Embryonic facial prominence (tissue), 1 donor: ENCODE measurements at regions not wholly inside any gene's neighbourhood (a gene's known extent, or its start where the extent isn't known, plus 50 kb on each side); places are given as distances from the start of the nearest gene placed in this dataset.

ENCODE experiments used
- DNase-seq: peaks from one replicate; pipeline ENCODE4 v3.0.0-alpha.2; 2016; ENCODE audit errors: extremely low spot score

DNA sequence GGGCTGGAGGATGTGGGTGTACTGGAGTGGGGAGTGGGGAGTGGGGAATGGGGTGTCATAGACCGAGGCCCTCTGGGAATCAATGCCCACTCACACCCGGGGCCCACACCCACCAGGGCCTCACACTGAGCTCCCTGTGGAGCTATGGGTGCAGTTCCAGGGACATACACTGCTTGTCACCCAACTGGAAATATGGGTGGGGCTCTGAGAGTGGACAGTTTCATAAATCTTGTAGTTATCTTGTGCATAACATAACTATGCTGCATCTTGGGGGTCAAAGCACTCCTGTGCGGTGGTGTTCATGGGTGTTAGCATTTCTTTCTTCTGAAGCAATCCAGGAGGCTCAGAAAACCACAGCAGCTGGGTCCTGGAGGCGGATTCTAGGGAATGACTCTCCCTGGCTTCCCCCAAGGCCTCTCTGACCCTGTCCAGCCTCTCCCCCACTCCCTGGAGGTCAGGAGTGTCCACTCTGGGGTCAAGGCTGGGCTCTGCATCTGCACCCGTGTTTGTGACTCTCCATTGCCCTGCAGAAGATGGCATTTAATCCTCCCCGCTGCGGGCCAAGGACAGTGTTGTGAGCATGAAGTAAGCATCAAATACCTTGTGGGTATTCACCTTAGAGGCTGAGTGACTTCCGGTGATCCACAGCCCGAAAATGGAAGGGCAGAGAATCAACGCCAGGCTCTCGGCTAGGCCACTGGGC lies 172.5 kb downstream of the CTTN start:
- no peak for DNase-seq

- DNase-seq, result no peak
Observed at GRCh38 chr11:70572974-70573260, 174.6 kb downstream of the CTTN start.

DNA sequence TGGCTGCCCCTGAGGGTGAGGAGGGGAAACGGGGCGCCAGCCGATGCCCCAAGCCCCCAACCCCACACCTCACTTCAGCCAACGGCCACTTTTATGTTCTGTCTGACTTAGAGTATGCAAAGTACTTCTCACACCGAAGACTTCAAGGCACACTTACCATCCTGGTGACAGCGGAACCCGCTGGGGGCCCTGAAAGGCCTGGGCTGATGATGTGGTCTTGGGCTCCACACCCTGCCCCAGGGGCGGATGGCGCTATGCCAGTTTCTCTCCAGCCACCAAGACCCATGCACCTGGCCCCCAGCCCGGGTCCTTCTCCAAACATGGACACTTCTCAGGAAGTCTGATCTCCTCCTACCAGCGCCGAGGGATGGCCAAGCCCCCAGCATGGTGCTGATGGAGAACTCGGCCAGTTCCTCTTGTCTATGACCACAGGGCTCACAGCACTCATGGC lies 175.4 kb downstream of the CTTN start:
- DNase-seq, result no peak

GRCh38 chr11:70574725-70575347 lies 176.5 kb downstream of the CTTN start:
- no peak for DNase-seq

DNA sequence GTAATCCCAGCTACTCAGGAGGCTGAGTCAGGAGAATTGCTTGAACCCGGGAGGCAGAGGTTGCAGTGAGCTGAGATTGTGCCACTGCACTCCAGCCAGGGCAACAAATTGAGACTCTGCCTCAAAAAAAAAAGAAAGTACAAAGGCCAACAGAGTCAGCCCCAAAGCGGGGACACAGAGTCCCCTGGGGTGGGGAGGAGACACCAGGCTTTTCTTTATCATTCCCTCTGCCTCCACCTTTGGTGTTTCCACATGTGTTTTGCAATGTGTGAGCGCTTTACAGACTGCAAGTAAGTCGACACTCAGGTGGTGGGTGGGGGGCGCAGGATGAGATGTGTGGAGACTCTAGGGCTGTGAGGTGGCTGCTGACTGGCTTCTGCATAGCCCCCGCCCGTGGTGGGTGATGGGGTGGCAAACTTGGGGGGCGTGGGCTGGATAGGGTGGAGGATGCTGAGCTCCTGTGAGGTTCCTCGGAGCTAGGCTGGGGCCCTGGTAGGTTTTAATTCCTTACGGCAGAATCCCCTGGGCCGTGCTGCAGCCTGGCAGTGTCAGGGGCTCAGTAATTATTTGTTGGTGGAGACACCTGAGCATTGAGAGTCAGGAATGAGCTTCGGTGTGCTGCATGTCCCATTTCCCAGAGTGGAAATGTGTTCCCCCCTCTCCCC lies 177.2 kb downstream of the CTTN start:
- no peak for DNase-seq

DNA sequence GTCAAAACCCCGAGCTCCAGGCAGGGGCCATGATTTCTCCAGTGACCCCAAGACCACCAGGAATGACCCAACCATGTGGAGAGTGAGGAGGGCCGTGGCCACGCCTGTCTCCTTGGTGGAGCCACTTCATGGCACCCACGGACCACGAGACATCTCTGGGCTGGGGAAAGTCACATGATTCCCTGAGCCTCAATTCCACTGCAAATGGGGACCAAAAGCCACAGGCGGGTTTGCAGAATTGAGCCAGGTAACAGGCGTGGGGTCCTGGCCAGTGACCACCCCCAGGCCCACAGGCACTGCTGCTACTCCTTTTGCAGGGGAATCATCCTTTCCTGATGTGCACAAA lies 178.9 kb downstream of the CTTN start:
- no peak for DNase-seq

DNA sequence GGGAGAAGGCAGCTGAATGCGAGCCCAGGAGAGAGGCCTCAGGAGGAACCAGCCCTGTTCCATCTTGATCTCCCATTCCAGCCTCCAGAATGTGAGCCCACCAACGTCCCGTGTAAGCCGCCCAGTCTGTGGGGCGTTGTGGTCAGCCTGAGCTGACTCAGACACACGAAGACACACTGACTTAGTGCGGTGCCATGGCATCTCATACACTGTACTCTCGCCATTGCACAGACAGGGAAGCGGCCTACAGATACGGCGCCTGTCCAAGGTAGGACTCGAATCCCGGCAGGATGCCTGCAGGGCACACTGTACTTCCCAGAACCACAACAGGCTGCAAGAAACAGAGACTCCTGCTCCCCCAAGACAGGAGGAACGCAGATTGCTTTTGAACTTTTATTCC lies 179.6 kb downstream of the CTTN start:
- no peak for DNase-seq

DNA sequence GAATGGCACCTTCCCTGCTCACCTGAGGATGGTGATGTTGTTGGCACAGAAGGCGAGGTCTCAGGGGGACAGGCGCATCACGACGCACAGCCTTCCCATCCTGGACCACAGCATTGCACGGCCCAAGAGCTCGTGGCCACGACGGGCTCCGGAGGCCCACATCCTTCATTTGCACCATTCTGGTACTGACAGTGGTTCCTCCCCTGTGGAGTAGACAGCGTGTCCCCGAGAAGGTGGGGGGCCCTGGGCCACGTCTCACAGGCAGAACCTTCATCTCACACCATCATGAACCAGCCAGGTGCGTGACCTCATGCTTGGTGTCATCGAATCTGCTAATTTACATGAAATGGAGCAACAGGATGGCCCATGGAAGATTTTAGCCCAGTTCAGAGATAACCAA lies 180.0 kb downstream of the CTTN start:
- no peak for DNase-seq

DNA sequence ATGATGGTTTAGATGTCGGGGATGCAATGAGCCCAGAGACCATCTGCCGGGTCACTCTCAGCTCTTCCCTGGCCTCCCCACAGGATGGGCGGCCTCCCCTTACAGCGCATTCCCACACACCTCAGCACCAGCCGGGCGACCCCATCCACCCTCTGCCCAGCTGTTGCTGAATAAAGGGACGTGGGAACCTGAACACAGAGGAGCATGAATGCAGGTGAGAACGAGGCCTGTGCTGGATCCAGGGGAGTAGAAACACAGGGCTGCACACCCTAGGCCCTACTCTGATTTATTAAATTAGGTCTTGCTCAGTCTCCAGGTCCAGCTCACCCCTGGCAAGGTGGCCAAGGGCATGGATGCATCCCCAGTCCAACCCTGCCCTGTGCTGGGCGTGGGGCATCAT lies 180.5 kb downstream of the CTTN start:
- no peak for DNase-seq

DNA sequence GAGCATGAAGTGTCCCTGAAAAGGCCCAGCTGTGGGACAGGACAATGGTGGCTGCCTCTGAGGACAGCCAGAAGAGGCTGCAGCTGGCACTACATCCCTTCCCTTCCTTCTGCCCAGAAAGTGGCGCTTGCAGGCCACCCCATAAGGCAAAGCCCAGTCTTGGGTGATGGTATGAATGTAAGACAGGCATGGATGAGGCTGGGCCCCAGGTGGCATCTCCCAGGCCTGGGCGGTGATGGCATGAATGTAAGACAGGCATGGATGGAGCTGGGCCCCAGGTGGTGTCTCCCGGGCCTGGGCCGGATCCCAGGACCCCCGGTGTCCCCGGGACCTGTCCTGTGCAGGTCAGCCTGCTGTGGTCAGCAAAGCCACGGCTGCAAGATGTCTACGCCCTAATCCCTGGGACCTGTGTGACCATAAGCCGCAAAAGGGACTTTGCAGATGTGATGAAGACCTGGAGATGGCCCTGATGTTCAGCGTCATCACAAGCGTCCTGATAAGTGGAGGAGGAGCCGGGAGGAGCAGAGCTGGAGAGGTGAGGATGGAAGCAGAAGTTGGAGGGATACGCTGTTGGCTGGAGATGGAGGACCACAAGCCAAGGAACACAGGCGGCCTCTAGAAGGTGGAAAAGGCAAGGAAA lies 181.1 kb downstream of the CTTN start:
- DNase-seq, result no peak

DNA sequence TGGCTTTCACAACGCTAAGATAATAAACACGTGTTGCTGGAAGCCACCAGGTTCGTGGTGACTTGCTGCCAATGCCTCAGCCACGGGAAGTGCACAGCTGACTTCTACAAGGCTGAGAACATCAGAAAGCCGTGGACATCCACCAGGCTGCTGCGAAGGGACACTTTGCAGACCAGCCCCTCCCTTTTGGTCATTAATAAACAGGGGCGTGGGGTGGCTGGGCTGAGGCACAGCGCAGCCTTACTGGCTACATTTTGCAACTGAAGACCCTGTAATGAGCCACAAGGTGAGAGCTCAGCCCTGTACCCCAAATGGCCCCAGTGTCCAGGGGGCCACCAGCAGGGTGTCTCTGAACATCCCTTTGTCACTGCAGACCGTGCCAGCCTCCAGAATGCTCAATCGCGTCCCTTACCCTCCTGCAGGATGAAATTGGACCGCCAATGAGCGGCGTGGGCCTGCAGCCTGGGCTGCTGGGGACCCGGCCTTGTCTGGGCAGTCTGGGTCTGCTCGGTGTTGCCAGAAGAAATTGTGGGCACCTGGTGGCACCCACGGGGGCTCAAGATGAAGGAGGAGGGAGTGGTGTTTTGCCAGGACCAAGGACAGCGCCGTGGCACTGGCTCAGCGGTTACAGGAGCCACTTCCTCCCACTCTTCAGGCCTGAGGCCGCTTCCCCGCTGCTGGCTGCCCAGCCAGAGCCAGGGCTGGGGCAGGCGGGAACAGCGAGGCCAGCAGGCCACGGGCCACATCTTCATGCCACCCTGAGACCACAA lies 181.9 kb downstream of the CTTN start:
- no peak for DNase-seq

DNA sequence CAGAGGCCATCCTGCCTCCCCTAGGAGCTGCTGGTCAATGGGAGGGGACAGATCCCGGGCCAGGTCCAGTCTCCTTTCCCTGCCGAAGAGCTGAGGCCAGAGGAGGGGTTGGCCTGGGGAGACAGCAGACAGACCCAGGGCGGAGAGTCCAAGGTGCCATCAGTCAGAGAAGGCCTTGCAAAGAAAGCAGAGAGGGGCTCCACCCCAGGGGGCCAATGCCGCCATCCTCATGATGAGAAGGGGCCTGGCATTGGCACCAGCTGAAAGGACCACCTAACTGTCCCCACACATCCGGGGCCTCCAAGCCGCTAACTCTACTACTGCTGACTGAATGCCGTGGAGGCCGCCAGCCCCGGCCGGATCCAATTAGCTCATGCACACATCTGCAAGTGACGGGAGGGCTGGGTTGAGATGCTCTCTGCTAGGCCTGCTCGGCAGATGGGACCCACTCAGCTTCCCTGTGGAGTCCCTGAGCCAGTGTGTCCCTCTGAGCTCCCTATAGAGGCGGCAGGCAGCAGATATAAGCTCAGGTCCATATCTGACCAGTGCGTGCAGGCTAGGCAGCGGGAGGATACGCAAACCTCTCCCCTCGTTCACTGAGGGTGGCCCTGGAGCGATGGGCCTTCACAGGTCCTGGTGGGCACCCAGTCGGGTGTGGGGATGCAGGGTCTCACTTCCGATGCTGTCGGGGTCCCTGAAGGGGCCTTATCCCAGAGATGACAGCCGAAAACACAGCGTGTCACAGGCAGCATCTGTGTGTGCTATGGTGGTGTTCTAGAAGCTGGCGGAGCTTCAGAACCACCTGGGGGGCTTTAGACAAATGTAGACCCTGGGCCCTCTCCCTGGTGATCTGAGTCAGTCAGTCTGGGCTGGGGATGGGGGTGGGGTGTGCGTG lies 183.9 kb downstream of the CTTN start:
- DNase-seq, result no peak

DNA sequence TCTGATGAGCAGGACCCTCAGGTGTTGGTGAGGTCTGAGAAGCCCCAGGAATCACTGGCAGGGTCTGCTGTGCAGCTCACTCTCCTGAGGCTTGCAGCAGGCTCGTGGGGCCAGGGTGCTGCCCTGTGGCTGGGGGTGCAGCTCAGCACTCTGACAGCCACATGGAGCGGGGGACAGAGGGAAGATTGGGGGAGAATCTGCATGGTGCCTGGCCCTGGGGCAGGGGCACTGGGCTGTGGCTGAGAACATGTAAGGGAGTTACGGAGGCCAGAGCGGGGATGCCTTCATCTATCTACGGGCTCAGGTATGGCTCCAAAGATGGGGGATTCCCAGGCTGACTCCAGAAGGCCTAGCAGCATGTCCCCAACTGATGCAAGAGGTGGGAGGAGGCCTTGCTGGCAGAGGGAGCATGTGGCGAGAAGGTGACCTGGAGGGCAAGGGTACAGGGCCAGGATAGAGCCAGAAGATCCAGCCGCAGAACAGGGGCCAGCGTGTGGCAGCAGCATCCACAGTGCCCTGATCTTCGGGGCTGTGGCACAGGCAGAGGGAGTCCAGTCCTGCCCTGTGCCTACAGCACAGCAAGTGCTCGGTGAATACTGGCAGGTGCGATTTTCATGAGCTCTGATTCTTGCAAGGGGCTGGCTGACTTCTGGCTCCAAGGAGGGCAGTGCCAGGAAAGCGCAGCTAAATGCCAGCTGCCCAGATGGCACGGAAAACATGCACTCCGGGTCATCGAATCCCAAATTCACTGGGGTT lies 184.7 kb downstream of the CTTN start:
- DNase-seq, result no peak

GRCh38 chr11:70583781-70584218 lies 185.5 kb downstream of the CTTN start:
- DNase-seq, result no peak

DNA sequence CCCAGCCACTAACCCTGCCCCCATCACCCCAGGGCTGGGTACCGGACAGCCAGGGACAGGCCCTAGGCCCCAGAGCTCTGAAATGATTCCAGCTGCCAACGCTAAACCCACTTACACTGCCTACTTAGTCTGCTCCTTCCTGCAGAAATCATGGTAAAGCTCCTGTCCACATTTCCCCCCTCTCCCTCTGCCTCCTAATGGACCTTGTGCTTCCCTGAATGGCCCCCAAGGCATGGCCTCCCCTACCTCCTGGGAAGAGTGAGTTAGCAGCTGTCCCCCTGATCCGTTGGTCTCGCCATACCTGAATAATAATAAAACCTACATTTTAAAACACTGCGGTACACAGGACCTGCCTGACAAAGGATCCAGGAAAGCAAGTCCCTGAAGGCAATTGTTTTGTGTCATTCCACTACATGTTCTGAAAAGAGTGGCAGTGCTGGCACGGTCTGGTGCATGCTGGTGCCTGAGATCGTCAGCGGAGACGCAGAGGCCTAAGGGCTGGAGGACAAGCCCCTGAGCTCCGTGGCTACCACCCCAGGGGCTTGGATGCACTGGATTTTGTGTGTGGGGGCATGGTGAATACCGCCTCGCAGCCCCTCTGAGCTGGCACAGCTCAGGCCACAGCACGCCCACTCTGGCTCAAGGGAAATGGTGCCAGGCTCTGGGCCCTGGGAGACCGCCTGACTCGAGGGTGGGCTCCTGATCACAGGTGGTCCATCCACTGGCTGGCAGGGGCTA lies 186.3 kb downstream of the CTTN start:
- no peak for DNase-seq

- DNase-seq, result no peak
Observed at GRCh38 chr11:70585236-70585545, 186.9 kb downstream of the CTTN start.

GRCh38 chr11:70586261-70587074 lies 188.1 kb downstream of the CTTN start:
- DNase-seq, result no peak

- no peak for DNase-seq
Observed at GRCh38 chr11:70587075-70587389, 188.7 kb downstream of the CTTN start.

DNA sequence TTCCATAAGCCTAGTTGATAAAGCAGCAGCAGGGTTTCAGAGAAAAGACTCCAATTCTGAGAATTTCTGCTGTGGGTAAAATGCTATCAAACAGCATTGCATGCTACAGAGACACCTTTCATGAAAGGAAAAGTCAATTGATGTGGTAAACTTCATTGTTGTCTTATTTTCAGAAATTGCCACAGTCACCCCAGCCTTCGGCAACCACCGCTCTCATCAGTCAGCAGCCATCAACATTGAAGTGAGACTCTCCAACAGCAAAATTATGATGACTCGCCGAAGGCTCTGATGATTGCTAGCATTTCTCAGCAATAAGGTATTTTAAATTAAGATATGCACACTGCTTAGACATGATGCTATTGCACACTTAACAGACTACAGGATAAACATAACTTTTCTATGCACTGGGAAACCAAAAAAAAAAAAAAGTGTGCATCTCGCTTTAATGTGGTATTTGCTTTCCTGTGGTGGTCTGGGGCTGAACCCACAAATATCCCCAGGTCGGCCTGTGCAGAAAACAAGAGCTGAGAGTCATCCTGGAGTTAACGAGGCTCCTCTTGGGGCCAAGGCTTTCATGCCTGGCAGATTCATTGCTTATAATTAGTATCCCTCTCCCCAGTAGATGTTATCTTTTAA lies 192.1 kb downstream of the CTTN start:
- no peak for DNase-seq
